ENCODE measurements at regions not wholly inside any gene's neighbourhood (a gene's known extent, or its start where the extent isn't known, plus 50 kb on each side); places are given as distances from the start of the nearest gene placed in this dataset.

- TF ChIP-seq POLR2A (IDR thresholded peaks at IDR 0.05), result no peak
- TF ChIP-seq, protein P1, sequence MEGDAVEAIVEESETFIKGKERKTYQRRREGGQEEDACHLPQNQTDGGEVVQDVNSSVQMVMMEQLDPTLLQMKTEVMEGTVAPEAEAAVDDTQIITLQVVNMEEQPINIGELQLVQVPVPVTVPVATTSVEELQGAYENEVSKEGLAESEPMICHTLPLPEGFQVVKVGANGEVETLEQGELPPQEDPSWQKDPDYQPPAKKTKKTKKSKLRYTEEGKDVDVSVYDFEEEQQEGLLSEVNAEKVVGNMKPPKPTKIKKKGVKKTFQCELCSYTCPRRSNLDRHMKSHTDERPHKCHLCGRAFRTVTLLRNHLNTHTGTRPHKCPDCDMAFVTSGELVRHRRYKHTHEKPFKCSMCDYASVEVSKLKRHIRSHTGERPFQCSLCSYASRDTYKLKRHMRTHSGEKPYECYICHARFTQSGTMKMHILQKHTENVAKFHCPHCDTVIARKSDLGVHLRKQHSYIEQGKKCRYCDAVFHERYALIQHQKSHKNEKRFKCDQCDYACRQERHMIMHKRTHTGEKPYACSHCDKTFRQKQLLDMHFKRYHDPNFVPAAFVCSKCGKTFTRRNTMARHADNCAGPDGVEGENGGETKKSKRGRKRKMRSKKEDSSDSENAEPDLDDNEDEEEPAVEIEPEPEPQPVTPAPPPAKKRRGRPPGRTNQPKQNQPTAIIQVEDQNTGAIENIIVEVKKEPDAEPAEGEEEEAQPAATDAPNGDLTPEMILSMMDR (IDR thresholded peaks at IDR 0.05), result no peak
- no peak for TF ChIP-seq POLR2AphosphoS5 (IDR thresholded peaks at IDR 0.05)
- no peak for TF ChIP-seq EP300 (IDR thresholded peaks at IDR 0.05)
Observed at GRCh38 chr2:19299032-19299431, 59.4 kb downstream of the OSR1 start.

All from suprapubic skin (tissue), 4 donors.